GM23248 (cell line): ENCODE measurements at regions not wholly inside any gene's neighbourhood (a gene's known extent, or its start where the extent isn't known, plus 50 kb on each side); places are given as distances from the start of the nearest gene placed in this dataset.

Source experiments
- EZH2 ChIP-seq: fragments of 200-600 bp; sonication (generic); IDR thresholded peaks from 2 replicates; pipeline ENCODE4 v1.6.1; 2018; ENCODE audit warnings: antibody characterized with exemption, mild to moderate bottlenecking; ENCODE audit not compliant: insufficient read depth, poor library complexity, severe bottlenecking
- EZH2phosphoT487 ChIP-seq: fragments of 200-600 bp; sonication (generic); IDR thresholded peaks from 2 replicates; pipeline ENCODE4 v1.6.1; 2018; ENCODE audit warnings: antibody characterized with exemption, moderate library complexity, mild to moderate bottlenecking, low read depth; ENCODE audit not compliant: insufficient read depth

DNA sequence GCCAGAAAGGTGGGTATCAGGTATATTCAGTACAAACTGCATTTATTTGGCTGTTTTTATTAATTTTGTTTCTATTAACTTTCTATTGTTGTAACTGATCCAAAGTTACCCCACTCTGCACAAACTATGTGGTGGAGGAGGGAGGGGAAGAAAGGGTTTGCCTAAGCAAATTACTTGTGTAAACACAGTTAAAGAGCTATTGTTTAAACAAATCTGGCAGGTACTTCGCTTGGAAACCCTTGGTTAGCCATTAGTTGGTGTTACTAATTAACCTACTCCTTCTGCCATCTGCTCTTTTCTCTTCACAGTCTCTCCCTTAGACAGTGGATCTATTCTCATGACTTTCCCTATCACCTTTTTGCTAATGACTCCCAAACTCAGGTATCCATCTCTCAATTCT, 328.4 kb upstream of the NECTIN3 start:
- TF ChIP-seq EZH2 (no peak), EZH2phosphoT487 (no peak)
